ENCODE measurements at regions not wholly inside any gene's neighbourhood (a gene's known extent, or its start where the extent isn't known, plus 50 kb on each side); places are given as distances from the start of the nearest gene placed in this dataset.

- H3K27ac ChIP-seq: no peak overlapping the region
- no peak for TF ChIP-seq ZFX (IDR thresholded peaks at IDR 0.05)
These were observed 694.9 kb downstream of the KCNJ3 start for GRCh38 chr2:155393406-155393805.

DNA sequence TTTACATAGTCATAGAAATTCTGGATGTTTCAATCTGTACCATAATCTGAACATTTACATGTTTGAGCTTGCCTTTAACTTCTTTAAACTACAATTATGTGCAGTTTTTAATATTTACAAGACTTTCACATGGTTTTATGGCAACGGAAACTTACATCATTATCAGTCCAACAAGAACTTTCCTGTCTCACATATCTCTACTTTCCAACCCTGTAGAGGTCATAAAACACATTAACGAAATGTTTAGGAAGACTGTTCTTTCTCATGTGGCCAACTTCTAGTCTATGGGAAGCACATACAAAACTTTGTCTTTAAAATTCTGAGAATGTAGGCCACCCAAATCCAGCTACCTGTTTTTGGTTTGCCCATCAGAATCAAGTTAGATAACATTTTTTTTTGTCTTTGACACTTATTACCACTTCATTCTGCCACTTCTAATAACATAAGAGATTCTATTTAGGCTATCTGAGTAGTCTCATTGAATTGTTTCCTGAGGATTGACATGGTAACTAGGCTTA lies 693.2 kb downstream of the KCNJ3 start:
- TF ChIP-seq ZFX (IDR thresholded peaks at IDR 0.05): no peak
- TF ChIP-seq, protein P1, sequence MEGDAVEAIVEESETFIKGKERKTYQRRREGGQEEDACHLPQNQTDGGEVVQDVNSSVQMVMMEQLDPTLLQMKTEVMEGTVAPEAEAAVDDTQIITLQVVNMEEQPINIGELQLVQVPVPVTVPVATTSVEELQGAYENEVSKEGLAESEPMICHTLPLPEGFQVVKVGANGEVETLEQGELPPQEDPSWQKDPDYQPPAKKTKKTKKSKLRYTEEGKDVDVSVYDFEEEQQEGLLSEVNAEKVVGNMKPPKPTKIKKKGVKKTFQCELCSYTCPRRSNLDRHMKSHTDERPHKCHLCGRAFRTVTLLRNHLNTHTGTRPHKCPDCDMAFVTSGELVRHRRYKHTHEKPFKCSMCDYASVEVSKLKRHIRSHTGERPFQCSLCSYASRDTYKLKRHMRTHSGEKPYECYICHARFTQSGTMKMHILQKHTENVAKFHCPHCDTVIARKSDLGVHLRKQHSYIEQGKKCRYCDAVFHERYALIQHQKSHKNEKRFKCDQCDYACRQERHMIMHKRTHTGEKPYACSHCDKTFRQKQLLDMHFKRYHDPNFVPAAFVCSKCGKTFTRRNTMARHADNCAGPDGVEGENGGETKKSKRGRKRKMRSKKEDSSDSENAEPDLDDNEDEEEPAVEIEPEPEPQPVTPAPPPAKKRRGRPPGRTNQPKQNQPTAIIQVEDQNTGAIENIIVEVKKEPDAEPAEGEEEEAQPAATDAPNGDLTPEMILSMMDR (conservative IDR thresholded peaks at IDR 0.05): no peak
- no peak overlapping the region for H3K27ac ChIP-seq

DNA sequence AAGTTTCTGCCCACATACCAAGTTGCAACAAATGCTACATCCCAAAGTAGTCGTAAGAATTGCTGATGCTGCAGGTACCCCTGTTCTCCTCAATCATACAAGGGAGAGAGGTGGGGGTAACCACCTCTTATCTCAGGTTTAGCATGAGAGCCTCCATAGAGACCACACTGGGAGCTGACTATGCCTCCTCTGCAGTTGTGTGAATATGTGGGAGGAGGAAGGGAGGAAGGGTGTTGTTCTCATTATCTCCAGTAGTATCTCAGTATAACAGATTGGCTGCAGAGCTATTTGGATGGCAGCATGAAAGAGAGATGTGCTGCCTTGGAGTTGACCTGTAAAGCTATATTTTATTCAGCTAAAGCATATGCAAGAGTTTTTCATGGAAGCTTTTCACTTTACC lies 690.7 kb downstream of the KCNJ3 start:
- no peak overlapping the region for H3K27ac ChIP-seq
- no peak for TF ChIP-seq ZFX (IDR thresholded peaks at IDR 0.05)
- TF ChIP-seq, protein P1 (conservative IDR thresholded peaks at IDR 0.05): no peak

- no peak overlapping the region for H3K27ac ChIP-seq
- no peak for TF ChIP-seq ZFX (IDR thresholded peaks at IDR 0.05)
- TF ChIP-seq, protein P1 (conservative IDR thresholded peaks at IDR 0.05): no peak
These were observed 686.1 kb downstream of the KCNJ3 start for GRCh38 chr2:155384555-155385123.

DNA sequence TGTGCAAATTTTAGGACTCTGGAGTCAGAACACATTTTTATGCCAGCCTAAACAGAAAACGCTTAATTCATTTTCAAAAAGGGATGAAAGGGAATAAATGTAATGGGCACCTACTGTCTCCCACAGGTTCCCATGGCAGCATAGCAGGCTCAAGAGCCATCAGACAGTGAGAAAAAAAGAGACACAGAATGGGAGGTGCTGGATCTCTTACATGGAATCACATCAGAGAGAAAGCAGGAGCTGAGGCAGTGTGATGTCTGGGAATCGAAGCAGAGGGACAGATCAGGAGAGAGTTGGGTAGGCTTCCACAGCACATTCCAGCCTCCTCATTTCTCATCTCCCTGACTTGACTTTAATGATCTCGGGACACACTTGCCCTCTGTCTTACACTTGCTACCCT lies 684.3 kb downstream of the KCNJ3 start:
- no peak overlapping the region for H3K27ac ChIP-seq
- TF ChIP-seq ZFX (IDR thresholded peaks at IDR 0.05): no peak
- TF ChIP-seq, protein P1 (conservative IDR thresholded peaks at IDR 0.05): no peak

DNA sequence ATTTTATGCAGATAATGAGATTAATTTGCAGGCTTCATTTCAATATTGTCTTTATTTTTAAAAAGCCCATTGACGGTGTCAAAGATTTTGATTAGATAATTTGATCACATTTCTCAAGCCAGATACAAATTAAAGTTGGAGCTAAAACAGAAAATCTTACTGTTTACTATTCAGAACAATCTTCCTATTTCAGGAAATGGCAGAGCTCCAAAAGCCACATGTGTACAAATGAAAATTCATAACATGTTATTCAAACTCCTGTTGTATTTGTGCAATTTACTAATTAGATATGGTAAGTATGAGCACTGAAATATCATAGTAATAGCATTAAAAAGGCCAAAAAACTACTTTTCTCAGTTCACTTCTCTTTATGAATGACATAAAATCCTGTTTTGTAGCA lies 682.9 kb downstream of the KCNJ3 start:
- H3K27ac ChIP-seq: no peak overlapping the region

GRCh38 chr2:155379494-155379893 lies 681.0 kb downstream of the KCNJ3 start:
- TF ChIP-seq, protein P1 (conservative IDR thresholded peaks at IDR 0.05): no peak
- no peak for TF ChIP-seq ZFX (IDR thresholded peaks at IDR 0.05)
- H3K27ac ChIP-seq: no peak overlapping the region

More for the DNA sequence above, 682.9 kb downstream of the KCNJ3 start:
- TF ChIP-seq ZFX (IDR thresholded peaks at IDR 0.05): no peak
- TF ChIP-seq, protein P1 (conservative IDR thresholded peaks at IDR 0.05): no peak

- no peak overlapping the region for H3K27ac ChIP-seq
- TF ChIP-seq, protein P1 (conservative IDR thresholded peaks at IDR 0.05): no peak
- no peak for TF ChIP-seq ZFX (IDR thresholded peaks at IDR 0.05)
These were observed 679.5 kb downstream of the KCNJ3 start for GRCh38 chr2:155377931-155378444.

Data from C4-2B (cell line).